Loucy (cell line): ENCODE measurements at regions not wholly inside any gene's neighbourhood (a gene's known extent, or its start where the extent isn't known, plus 50 kb on each side); places are given as distances from the start of the nearest gene placed in this dataset.

Experiments
- H2AFZ ChIP-seq: fragments of 200-600 bp; sonication (generic); 2 replicates; pipeline ENCODE4 v1.6.0; 2016; ENCODE audit warnings: antibody characterized with exemption, mild to moderate bottlenecking, low read length, moderate library complexity
- H3F3A ChIP-seq: fragments of 200-600 bp; 2 replicates; pipeline ENCODE4 v1.6.0; 2016; ENCODE audit warnings: antibody characterized with exemption, low read depth, mild to moderate bottlenecking
- H3K27me3 ChIP-seq: fragments of 200-600 bp; sonication (generic); 2 replicates; pipeline ENCODE4 v1.6.1; 2014; ENCODE audit warnings: low read length, mild to moderate bottlenecking; ENCODE audit not compliant: insufficient read depth, poor library complexity, severe bottlenecking
- H3K36me3 ChIP-seq: fragments of 200-600 bp; sonication (generic); 2 replicates; pipeline ENCODE4 v1.6.1; 2016; ENCODE audit warnings: low read length; ENCODE audit not compliant: insufficient read depth
- H3K4me1 ChIP-seq: fragments of 200-600 bp; sonication (generic); 2 replicates; pipeline ENCODE4 v1.5.1; 2014; ENCODE audit warnings: low read length, mild to moderate bottlenecking; ENCODE audit not compliant: insufficient read depth, poor library complexity, severe bottlenecking
- H3K4me2 ChIP-seq: fragments of 200-600 bp; sonication (generic); 2 replicates; pipeline ENCODE4 v1.6.0; 2014; ENCODE audit warnings: antibody characterized with exemption, low read length, low read depth, mild to moderate bottlenecking; ENCODE audit not compliant: poor library complexity, severe bottlenecking
- H3K4me3 ChIP-seq: fragments of 200-600 bp; sonication (generic); 2 replicates; pipeline ENCODE4 v1.5.1; 2014; ENCODE audit warnings: low read length, mild to moderate bottlenecking, mixed read lengths; ENCODE audit not compliant: poor library complexity, severe bottlenecking
- H3K79me2 ChIP-seq: fragments of 200-600 bp; sonication (generic); 2 replicates; pipeline ENCODE4 v1.6.1; 2014; ENCODE audit warnings: low read length; ENCODE audit not compliant: insufficient read depth
- H3K9ac ChIP-seq: fragments of 200-600 bp; sonication (generic); 2 replicates; pipeline ENCODE4 v1.6.0; 2014; ENCODE audit warnings: mild to moderate bottlenecking, low read depth, low read length, moderate library complexity; ENCODE audit not compliant: poor library complexity, severe bottlenecking
- H3K9me2 ChIP-seq: fragments of 200-600 bp; sonication (generic); replicated peaks from 2 replicates; pipeline ENCODE4 v1.6.1; 2016; ENCODE audit warnings: low read depth, low read length, mixed read lengths
- H3K9me3 ChIP-seq: fragments of 200-600 bp; sonication (generic); 2 replicates; pipeline ENCODE4 v1.6.1; 2014; ENCODE audit warnings: mild to moderate bottlenecking, antibody characterized with exemption, low read length, low read depth; ENCODE audit not compliant: insufficient read depth
- H4K20me1 ChIP-seq: fragments of 200-600 bp; sonication (generic); 2 replicates; pipeline ENCODE4 v1.6.0; 2014; ENCODE audit warnings: antibody characterized with exemption, low read length, mild to moderate bottlenecking; ENCODE audit not compliant: insufficient read depth, poor library complexity, severe bottlenecking
- CTCF ChIP-seq: fragments of 200-600 bp; sonication (generic); conservative IDR thresholded peaks from 2 replicates; pipeline ENCODE4 v1.5.1; 2014; ENCODE audit warnings: mild to moderate bottlenecking, antibody characterized with exemption, low read length
- EZH2phosphoT487 ChIP-seq: fragments of 200-600 bp; IDR thresholded peaks from 2 replicates; pipeline ENCODE4 v1.6.1; 2018; ENCODE audit warnings: antibody characterized with exemption, mild to moderate bottlenecking, moderate library complexity, borderline replicate concordance

GRCh38 chr4:38426532-38426931, 237.5 kb upstream of the KLF3 start:
- no peaks in the 10 kb centered on the region for H4K20me1 ChIP-seq
- H2AFZ ChIP-seq, result no peak overlapping the region
- no peaks in the 10 kb centered on the region for H3K79me2 ChIP-seq
- H3F3A ChIP-seq, result no peaks in the 10 kb centered on the region
- no peak overlapping the region for H3K4me3 ChIP-seq
- no peaks in the 10 kb centered on the region for H3K36me3 ChIP-seq
- H3K4me2 ChIP-seq, result no peak overlapping the region
- no peak overlapping the region for H3K9ac ChIP-seq
- TF ChIP-seq CTCF, result no peak
- TF ChIP-seq EZH2phosphoT487, result no peak
- H3K9me3 ChIP-seq, result no peaks in the 10 kb centered on the region
- H3K9me2 ChIP-seq, result no peaks in the 10 kb centered on the region
- no peaks in the 10 kb centered on the region for H3K27me3 ChIP-seq
- H3K4me1 ChIP-seq, result no peaks in the 10 kb centered on the region

GRCh38 chr4:38430841-38431240, 233.2 kb upstream of the KLF3 start:
- H3F3A ChIP-seq, result no peaks in the 10 kb centered on the region
- H3K9me2 ChIP-seq, result no peaks in the 10 kb centered on the region
- H3K4me3 ChIP-seq, result no peak overlapping the region
- H3K4me1 ChIP-seq, result no peaks in the 10 kb centered on the region
- TF ChIP-seq CTCF (no peak), EZH2phosphoT487 (no peak)
- no peak overlapping the region for H3K4me2 ChIP-seq
- H3K9me3 ChIP-seq, result no peaks in the 10 kb centered on the region
- H3K9ac ChIP-seq, result no peak overlapping the region
- H4K20me1 ChIP-seq, result no peaks in the 10 kb centered on the region
- no peaks in the 10 kb centered on the region for H3K27me3 ChIP-seq
- no peaks in the 10 kb centered on the region for H3K79me2 ChIP-seq
- no peak overlapping the region for H2AFZ ChIP-seq
- no peaks in the 10 kb centered on the region for H3K36me3 ChIP-seq

DNA sequence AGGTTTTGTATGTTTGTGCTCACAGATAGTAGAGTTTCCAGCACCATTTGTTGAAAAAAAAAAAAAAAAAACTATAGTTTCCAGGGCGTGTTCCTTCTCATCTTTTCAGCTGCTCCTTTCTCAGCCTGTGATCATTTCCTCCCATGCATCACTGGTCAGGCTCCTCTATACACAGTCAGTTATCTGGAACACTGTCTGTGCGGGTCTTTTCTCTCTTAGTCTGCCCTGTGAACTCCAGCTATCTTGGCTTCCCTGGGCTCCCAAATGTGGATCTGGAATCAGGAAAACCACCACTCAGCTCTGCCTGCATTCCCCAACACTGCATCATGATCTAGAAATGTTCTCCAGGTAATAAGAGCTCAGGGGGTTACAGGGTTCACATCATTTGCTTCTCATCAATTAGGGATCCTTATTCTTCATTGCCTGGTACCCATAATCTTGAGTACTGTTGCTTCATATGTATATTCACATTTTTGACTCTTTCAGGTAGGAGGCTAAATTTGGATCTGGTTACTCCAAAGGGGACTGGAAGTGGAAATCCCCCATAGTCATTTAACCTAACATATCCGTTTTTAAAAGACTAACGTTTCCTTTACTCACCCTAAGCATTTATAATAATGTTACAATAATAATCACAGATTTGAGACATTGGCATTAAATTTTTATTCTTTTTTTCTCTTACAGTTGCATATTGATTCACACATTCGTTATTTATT, 221.8 kb upstream of the KLF3 start:
- Histone ChIP-seq H3K9me3 (no peaks in the 10 kb centered on the region), H3K79me2 (no peaks in the 10 kb centered on the region), H3F3A (no peaks in the 10 kb centered on the region), H3K36me3 (no peaks in the 10 kb centered on the region), H3K4me2 (no peak overlapping the region), H4K20me1 (no peaks in the 10 kb centered on the region), H3K9ac (no peak overlapping the region), H3K9me2 (no peaks in the 10 kb centered on the region), H3K27me3 (no peaks in the 10 kb centered on the region), H3K4me3 (no peak overlapping the region), H3K4me1 (no peaks in the 10 kb centered on the region), H2AFZ (no peak overlapping the region)
- TF ChIP-seq EZH2phosphoT487, result no peak
- no peak for TF ChIP-seq CTCF
